Kidney (tissue), 13 donors: ENCODE measurements at regions not wholly inside any gene's neighbourhood (a gene's known extent, or its start where the extent isn't known, plus 50 kb on each side); places are given as distances from the start of the nearest gene placed in this dataset.

Experiments
- DNase-seq, 5 donors: peaks; one replicate each; pipeline ENCODE4 v3.0.0-alpha.2; 2013 to 2020
- FAIRE-seq: peaks from 2 replicates; lab custom pipeline; 2012; peaks lifted over from hg19 to GRCh38; lab: Jason Lieb, UNC
- H3K27ac ChIP-seq, 2 donors: one replicate each; pipeline ENCODE4 v1.7.0; 2013; ENCODE audit warnings: low read depth in 2 of 2, low read length in 2 of 2, inconsistent platforms in 1 of 2
- H3K27me3 ChIP-seq: one replicate; pipeline ENCODE4 v1.7.1; 2013; ENCODE audit warnings: low read length, inconsistent platforms; ENCODE audit not compliant: control insufficient read depth, insufficient read depth
- H3K36me3 ChIP-seq, 3 donors: one replicate each; pipeline versions ENCODE4 v1.7.0 to v1.7.1; 2013; ENCODE audit warnings: low read length in 3 of 3, control low read depth in 1 of 3, inconsistent platforms in 1 of 3; ENCODE audit not compliant: insufficient read depth in 3 of 3, control insufficient read depth in 2 of 3
- H3K4me1 ChIP-seq, 3 donors: one replicate each; pipeline versions ENCODE4 v1.7.0 to v1.7.1; 2013; ENCODE audit warnings: low read length in 3 of 3, inconsistent platforms in 1 of 3, low read depth in 1 of 3; ENCODE audit not compliant: control insufficient read depth in 2 of 3, insufficient read depth in 2 of 3
- H3K4me3 ChIP-seq, 3 donors: one replicate each; pipeline versions ENCODE4 v1.7.0 to v1.8.1; 2013; ENCODE audit warnings: low read length in 3 of 3, control low read depth in 1 of 3, inconsistent platforms in 1 of 3
- H3K9ac ChIP-seq, 3 donors: one replicate each; pipeline versions ENCODE4 v1.7.0 to v1.7.1; 2013; ENCODE audit warnings: low read length in 3 of 3, control low read depth in 1 of 3, inconsistent platforms in 1 of 3
- H3K9me3 ChIP-seq, 3 donors: one replicate each; pipeline versions ENCODE4 v1.7.0 to v1.7.1; 2013; ENCODE audit warnings: low read length in 3 of 3, control low read depth in 1 of 3, inconsistent platforms in 1 of 3; ENCODE audit not compliant: control insufficient read depth in 2 of 3, insufficient read depth in 1 of 3
- CTCF ChIP-seq: IDR thresholded peaks from 3 replicates; pipeline ENCODE4 v1.5.1; 2012; ENCODE audit warnings: mild to moderate bottlenecking, moderate library complexity, borderline replicate concordance; ENCODE audit not compliant: insufficient read depth; ENCODE audit errors: extremely low read depth
- intact Hi-C: fragments of 100-400 bp; cut with DNase I; formaldehyde crosslinking; loops from one replicate; pipeline ENCODE4 v1.11.1; 2022
- donor health status: control.
- donor health status: control.
- donor health status: control.
- donor health status: control.
- donor health status: control.
- donor health status: DM: yes; HTN: yes; CAD: no.
- donor health status: Normal renal cell carcinoma (clear cell type).

GRCh38 chr3:191894406-191894805, 433.4 kb downstream of the PYDC2 start:
- no peak for TF ChIP-seq CTCF
- Histone ChIP-seq H3K9ac (no peak overlapping the region), H3K27me3 (no peaks in the 10 kb centered on the region), H3K4me3 (no peak overlapping the region), H3K36me3 (no peaks in the 10 kb centered on the region), H3K9me3 (no peaks in the 10 kb centered on the region), H3K4me1 (no peaks in the 10 kb centered on the region), H3K27ac (no peak overlapping the region)
- intact Hi-C loops = no loop called here
- DNase-seq (peak in 2 of 5 donors; percentile 36 to 47), FAIRE-seq (no peak)

GRCh38 chr3:191901741-191902140, 440.8 kb downstream of the PYDC2 start:
- intact Hi-C loops = no loop called here
- no peaks in the 10 kb centered on the region for H3K27me3 ChIP-seq
- H3K9me3 ChIP-seq = no peaks in the 10 kb centered on the region
- H3K27ac ChIP-seq = no peak overlapping the region
- no peak overlapping the region for H3K4me3 ChIP-seq
- FAIRE-seq (no peak), DNase-seq (peak in 2 of 5 donors; percentile 53 to 62)
- no peaks in the 10 kb centered on the region for H3K36me3 ChIP-seq
- no peak overlapping the region for H3K9ac ChIP-seq
- no peak for TF ChIP-seq CTCF
- no peaks in the 10 kb centered on the region for H3K4me1 ChIP-seq

GRCh38 chr3:191912616-191913204, 451.7 kb downstream of the PYDC2 start:
- intact Hi-C loops = no loop called here
- Histone ChIP-seq H3K9ac (no peak overlapping the region), H3K27me3 (no peaks in the 10 kb centered on the region), H3K27ac (no peak overlapping the region), H3K4me1 (no peaks in the 10 kb centered on the region), H3K9me3 (peaks cover 0 to 2% (median 0%) of the 10 kb centered on the region in 3 donors), H3K4me3 (no peak overlapping the region), H3K36me3 (no peaks in the 10 kb centered on the region)
- no peak for TF ChIP-seq CTCF
- DNase-seq (no peak), FAIRE-seq (no peak)

GRCh38 chr3:191915712-191916111, 454.7 kb downstream of the PYDC2 start:
- intact Hi-C loops = no loop called here
- FAIRE-seq (no peak), DNase-seq (no peak)
- Histone ChIP-seq H3K36me3 (no peaks in the 10 kb centered on the region), H3K9me3 (peaks cover 0 to 2% (median 0%) of the 10 kb centered on the region in 3 donors), H3K27me3 (no peaks in the 10 kb centered on the region), H3K27ac (no peak overlapping the region), H3K4me1 (no peaks in the 10 kb centered on the region), H3K4me3 (no peak overlapping the region), H3K9ac (no peak overlapping the region)
- no peak for TF ChIP-seq CTCF
